IPS-NIHi7 (cell line): ENCODE measurements at regions not wholly inside any gene's neighbourhood (a gene's known extent, or its start where the extent isn't known, plus 50 kb on each side); places are given as distances from the start of the nearest gene placed in this dataset.
"Not testable (repeated sequence)": the region's sequence is repeated elsewhere in the genome, so short reads cannot be mapped to it uniquely, and the experiment has no call there.

Experiments
- DNase-seq: peaks from one replicate; pipeline ENCODE4 v3.0.0; 2012; ENCODE audit warnings: mixed read lengths; ENCODE audit errors: extremely low spot score

DNA sequence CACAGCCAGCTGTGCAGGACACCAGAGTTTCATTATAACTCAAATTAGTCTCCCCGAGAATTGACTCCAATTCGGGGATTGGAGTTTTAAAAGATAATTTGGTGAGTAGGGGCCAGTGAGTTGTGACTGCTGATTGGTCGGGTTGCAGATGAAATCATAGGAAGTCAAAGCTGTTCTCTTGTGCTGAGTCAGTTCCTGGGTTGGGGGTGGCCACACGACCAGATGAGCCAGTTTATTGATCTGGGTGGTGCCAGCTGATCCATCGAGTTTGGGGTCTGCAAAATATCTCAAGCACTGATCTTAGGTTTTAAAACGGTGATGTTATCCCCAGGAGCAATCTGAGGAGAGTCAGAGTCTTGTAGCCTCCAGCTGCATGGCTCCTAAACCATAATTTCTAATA, 82.7 kb upstream of the SLC66A3 start:
- DNase-seq: no peak

DNA sequence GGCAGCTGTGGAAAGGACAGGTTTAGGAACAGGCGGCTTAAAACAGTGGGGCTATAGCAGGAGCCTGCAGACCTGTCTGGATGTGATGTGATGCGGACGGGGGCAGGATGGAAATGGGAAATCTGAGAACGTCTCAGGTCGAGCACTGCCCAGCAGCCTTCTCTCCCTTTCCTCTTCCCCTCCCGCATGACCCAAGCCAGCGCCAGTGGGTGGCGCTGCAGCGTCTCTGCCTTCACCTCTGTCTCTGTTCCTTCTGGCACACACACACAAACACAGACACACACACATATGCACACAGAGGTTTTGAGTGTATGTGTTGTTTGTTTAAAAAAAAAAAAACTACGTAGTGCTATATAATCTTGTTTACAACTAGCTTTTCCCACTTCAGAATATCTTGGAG, 82.0 kb upstream of the SLC66A3 start:
- DNase-seq: peak; percentile 82

DNA sequence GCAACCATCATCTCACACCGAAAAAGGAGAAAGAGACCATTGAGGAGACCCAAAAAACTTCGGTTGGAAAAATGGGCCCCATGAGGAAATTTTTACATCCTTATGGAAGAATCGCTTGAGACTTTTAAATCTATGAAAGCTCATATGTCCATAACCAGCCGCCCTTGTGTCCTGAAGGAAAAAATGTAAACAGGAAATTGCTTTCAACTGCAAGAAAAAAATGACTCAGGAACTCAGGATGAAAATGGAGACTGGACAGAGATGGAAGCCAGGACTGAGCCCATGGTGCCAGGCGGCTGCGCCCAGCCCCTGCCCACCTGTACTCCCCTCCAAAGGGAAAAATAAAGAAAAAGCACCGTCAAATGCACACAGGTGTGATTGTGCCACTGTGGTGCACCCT, 81.5 kb upstream of the SLC66A3 start:
- no peak for DNase-seq

DNA sequence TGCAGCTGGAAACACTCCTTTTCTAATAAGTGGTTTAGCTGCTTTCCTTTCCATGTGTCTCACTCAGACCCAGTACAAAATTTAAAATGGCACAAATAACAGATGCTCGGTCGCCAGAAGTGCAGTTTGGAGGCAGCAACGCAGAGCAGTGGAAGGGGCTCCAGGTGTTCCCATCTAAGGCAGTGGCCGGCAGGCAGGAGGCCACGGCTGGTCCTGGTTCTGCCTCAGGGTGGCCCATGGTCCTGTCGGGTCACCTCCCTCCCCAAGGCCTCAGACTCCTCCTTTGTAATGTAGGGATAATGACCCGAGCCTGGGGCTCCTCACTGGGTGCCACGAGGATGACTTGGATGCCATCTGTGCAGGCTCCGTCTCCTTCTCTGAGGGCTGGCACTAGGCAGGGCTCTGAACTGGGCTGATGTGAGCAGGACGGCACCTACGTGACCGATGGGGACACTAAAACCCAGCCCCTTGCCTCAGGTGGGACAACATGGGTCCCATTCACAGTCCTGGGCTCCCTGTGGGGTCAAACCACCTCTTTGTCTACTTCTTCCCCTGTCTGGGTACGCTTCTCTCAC, 80.9 kb upstream of the SLC66A3 start:
- DNase-seq: no peak

DNA sequence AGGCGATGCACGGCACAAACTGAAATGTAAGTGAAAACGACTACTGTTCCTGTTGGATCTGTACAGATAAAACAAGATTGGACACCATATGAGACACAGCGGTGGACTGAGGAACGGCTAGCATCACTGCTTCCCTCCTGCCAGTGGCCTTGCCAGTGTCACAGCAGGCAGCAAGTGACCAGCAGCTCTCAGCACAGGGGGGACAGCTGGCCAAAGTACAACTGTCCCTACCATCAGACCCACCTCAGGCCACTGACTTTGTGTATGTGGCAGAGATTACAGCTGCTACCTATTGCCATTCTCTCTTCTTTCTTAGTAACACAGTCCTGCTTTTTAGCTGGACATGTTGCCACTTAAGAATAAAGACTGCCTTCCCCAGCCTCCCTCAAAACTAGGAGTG, 80.0 kb upstream of the SLC66A3 start:
- no peak for DNase-seq

DNA sequence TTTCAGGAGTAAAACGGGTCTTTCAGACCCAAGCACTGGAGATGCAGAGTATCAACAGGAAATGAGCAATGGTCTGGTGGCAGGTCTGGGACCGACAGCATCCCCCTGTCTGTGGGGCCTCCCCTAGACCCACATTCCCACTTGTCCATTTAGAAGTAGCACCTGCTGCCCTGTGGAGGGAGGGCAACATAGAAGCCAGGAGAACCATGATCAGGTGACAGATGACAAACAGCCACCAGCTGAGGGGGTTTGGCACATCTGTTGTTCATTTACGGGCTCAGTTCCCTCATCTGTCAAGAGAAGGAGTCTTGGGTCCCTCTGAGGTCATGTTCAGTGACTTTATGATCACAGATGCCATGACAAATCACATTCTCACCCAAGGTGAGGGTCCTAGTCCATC, 77.9 kb upstream of the SLC66A3 start:
- DNase-seq: no peak

DNA sequence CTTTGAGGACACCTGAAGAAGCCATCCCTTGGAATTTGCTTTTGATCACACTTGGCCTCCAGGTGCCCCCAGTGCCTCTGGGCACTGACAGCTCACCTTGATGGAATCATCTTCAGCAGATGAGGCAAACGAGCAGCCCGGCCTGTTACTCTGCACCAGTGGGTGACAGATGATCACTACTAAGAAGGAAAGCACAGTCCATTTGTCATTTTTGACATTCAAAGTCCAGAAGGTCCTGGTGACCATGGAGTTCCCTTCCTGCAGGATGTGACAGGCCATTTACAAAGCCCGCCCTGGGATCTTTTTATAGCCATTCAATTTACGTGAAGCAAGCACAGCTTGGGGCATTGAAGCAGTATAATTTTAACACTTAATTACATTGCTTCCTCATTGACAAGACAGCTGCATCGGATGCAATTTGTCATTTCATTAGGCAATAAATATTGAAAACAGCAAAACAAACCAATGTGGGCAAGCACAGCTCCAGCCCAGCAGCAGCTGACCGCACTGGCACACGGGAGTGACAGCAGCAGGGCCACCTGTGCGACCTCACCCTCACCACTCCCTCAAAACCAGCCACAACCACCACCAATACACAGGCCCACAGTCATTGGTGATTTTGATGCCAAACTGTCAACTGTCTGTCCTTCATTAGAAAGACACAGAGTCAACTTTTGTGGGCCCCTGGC, 76.0 kb upstream of the SLC66A3 start:
- DNase-seq: no peak

DNA sequence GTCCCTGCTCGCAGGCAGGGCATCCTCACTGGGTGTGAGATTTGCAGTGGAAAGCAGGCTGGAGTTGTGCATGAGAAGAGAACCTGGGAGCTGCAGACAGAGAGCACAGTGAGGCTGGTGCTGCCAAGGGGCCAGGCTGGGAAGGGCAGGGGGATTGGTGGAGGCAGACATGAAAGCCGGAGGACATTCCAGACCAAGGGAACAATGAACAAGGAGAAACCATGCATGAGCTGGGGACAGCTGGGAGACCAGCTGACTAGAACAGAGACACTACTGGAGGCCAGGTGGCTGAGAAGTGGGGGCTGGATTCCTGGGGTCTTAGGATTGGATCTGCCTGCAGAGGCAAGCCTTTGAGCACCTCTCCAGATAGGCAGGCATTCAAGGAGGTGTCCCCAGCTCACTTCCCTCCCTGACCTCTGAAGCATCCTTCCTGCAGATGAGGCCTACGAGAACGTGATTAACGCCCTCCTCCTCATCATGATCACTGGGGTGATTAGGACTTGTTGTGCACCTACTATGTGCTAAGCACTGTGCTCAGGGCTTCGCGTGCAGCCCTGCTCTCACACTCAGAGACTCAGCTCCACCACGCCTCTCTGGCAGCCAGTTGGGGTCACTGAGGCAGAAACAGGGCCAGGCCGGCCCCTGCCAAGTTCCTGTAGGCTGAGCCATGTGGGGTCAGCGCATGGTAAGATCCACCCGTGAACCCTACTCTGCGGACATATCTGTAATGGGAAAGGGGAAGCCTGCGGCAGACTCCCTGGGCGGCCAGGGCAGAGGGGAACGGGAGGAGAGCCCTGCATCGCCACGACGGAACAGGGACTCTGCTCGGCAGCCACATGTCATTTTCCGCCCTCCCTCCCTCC, 74.8 kb upstream of the SLC66A3 start:
- no peak for DNase-seq

DNA sequence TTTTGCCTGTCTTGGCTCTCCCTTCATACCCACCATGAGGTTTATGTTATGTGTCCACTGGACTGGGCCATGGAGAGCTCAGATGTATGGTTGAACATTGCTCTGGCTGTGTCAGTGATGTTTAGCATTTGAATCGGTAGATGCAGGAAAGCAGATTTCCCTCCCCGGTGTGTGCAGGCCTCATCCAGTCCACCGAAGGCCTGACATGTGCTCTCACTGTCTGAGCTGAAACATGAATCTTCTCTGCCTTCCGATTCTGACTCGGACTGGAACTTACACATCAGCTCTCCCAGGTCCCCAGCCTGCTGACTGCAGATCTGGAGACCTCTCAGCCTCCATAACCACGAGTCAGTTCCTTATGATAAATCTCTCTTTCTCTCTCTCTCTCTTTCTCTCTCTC, 72.4 kb upstream of the SLC66A3 start:
- no peak for DNase-seq

DNA sequence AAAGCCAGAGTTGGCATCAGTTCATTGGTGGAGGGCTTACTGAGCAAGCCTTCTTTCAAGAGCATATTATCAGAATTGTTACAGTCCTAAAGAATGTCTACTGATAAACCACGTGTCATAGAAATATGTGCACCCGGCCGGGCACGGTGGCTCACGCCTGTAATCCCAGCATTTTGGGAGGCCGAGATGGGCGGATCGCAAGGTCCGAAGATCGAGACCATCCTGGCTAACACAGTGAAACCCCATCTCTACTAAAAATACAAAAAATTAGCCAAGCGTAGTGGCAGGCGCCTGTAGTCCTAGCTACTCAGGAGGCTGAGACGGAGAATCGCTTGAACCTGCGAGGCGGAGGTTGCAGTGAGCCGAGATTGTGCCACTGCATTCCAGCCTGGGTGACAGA, 66.4 kb upstream of the SLC66A3 start:
- not testable (repeated sequence) for DNase-seq

DNA sequence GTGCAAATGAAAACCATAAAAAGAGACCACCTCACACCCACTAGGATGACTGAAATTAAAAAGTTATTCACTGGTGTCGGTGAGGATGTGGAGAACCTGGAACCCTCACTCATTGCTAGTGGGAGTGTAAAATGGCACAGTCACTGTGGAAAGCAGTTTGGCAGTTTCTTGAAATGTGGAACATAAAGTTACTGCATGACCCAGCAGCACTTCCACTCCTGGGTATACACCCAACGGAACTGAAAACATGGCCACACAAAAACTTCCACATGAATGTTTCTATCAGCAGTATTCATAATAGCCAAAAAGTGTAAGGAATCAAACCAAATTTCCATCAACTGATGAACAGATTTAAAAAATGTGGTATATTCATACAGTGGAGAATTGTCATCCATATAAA, 65.1 kb upstream of the SLC66A3 start:
- no peak for DNase-seq

DNA sequence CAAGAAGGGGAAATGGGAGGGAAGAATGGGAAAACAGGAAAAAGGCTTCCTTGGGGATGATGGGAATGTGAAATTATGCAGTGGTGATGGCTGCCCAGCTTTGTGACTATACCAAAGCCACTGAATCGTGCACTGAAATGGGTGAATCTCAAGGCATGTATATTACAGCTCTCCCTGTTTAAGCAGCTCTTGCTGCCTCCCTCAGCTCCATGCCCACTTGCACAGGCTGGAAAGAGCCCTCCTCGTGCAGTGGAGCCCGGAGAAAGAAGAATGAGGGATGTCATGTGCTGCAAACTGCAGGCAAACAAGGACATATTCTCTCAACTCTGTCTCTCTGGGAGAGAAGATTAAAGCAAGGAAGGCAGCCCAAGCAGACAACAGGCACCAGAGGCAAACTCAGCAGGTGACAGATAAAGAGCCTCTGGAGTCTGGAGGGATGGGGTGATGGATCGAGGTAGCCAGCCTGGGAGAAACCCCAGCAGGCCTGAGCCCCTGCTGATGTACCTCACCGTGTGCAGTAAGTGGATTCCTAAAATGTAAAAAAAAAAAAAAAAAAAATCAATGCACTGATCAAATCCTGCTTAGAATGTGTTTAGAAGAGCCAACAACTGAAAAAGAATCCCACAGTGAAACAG, 62.4 kb upstream of the SLC66A3 start:
- no peak for DNase-seq

DNA sequence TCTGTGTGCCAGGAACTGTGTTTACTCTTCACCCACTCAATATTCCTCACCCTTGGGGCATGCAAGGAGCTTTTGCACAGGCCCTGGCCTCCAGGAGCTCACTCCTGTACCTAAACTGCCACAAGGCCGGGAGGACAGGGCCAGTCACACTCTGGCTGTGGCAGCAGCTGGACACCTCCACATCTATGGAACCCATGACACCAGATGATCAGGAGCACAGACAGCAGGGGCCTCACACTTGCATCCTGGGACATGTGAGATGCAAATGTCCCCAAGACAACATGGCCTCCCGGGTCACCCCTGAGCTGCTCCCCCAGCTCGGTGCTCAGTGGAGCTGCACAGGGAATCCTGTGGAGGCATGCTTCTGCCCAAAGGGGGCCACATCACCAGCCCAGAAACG, 61.8 kb upstream of the SLC66A3 start:
- no peak for DNase-seq

DNA sequence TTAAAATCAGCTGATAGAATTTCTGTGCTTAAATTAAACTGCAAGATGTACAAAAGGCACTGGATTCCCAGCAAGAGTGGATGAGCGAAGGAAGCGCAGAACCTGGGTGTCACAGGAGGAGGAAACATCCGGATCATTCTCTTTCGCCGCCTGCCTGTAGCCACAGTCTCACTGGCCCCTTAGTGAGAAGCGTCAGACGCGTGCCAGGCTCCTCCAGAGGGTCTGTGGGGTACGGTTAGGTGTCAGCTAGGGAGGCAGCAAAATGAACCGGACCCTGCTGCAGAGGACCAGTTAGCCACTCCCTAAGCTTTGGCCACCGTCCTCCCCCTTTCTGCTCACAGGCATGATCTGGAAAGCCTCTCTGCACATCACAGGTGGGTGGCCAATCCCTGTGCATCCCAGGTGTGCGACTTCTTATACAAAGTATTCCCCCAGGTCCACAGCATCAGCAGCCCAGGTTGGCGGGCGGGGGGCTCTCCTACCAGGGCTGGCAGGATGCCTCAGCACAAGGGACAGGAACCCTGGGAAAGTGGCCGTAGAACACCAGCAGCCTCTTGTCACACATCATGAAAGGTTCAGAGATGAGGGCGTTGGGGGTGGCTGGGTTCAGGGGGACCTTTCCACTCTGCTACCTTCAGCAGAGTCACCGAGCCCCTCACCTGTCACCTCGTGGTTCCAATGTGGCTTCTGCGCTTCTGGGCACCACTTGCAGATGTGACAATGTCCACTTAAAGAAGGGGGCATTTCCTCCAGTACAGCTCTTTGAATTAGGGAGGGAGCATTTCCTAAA, 61.1 kb upstream of the SLC66A3 start:
- no peak for DNase-seq

DNA sequence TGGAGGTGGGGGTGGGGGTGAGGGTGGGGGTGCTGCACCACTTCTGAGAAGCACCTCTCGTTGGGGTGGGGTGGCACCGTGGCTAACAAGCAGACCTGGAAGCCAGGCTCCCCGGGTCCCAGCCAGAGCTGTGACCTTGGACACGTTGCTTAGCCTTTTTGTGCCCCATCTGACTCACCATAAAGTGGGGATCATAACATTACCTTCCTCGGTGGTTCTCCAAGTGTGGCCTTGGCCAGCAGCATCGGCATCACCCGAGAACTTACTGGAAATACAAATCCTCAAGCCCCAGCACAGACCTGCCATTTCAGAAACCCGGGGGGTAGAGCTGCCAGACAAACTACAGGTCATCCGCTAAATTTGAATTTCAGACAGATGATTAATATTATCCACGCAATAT, 58.7 kb upstream of the SLC66A3 start:
- no peak for DNase-seq

DNA sequence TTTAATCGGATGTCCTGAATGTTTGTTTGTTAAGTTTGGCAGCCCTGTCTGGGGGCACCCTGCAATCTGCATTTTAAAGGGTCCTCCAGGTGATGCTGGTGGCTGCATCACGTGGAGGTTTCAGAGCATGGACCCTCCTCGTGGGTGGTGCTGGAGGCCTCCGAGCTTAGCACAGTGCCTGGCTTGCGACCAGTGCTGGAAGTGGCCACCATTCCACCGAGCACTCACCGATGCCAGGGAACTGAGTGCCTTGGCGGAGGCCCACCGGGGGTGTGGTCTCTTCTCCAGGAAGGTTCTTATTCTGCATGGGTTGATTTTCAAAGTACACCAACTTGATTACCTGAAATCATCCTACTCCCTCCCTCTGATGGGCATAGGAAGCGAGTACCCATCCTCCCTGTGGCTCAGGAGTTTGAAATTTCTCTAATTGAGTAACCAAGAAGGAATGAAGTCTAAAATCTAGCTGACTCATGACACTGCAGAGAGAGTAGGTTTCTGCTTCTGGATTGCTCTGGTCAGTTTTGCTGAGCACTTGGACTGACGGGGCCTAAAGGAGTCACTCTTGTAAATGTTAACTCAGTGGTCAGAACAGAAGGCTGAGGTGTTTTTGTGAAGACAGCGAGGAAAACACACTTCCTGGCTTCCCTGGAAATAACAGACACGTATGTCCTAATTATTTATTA, 58.1 kb upstream of the SLC66A3 start:
- DNase-seq: no peak

DNA sequence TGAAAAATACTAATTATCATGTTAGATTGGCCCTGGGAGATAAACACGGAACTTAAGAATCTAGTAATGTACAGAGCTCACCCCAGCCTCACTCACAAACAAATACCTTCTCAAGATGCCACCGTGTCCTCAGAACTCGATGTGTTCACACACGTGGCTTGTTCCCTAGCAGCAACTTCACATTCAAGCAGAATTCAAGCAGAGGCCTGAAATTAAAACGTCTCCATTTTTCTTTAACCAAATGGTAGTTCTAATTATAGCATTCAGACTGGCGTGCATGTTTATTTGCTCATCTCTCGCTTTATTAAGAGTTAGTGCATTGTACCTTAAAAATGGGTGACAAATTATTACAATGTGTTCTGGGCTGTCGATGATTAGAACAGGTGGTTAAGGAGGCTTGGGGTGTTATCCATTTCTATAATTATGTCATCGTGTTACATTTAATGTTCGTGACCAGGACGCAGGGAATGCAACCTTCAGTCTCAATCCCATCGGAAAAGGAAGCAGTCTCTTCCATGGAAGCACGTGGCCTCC, 57.3 kb upstream of the SLC66A3 start:
- no peak for DNase-seq

DNA sequence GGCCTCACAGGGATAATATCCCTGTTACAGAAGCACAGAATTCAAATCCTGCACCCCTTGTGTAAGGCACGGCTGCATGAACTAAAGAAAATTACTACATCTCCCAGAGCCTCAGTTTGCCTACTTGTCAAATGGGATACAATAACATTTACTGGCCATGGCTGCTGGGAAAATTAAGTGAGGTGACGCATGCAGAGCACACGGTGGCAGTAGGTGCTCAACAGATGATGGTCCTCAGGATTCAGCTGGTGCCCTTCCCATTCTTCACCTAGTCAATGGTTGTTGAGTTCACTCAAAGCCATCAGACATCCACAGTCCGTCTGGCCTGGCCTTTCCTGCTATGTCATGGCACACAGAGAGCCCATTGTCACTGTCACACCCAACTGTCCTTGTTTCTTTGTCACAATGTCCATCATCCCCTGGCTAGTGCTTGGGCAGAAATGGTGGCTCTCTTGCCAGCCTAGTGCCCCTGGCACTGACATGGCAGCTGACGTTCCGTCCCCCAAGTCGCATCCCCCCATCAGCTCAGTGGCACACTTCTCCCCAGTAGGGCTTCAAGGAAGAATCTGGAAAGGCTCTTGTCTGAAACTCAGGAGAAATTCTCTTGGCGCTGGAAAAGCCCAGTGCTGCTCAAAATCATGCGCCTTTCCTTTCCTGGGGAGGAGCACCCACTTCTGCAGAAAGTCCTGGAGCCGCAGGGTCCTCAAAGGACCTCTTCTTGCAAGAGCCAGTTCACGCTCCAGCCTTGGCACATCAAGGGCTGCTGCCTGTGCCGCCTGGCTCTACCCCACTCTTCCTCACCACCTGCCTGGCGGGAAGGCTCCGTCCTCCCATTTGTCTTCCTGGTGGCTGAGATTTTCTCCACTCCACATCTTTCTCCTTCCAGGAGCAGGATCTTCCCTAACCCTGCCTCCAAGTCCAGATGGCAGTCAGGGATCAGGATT, 55.9 kb upstream of the SLC66A3 start:
- no peak for DNase-seq

DNA sequence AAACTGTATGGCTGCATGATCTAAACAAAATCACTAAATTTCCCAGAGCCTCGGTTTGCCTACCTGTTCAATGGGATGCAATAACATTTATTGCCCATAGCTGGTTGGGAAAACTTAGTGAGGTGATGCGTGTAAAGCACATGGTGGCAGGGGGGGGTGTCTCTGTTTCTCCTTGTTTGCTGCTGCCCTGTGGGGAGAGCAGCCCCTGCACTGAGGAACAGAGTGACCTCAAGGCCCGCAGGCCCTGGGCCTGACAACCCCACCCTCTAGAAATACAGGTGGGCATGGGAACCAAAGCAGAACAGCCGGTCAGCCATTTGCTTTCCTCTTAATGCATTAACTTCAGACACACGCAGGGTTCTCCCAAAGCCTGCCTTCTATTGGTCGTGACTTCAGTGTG, 55.1 kb upstream of the SLC66A3 start:
- DNase-seq: no peak

DNA sequence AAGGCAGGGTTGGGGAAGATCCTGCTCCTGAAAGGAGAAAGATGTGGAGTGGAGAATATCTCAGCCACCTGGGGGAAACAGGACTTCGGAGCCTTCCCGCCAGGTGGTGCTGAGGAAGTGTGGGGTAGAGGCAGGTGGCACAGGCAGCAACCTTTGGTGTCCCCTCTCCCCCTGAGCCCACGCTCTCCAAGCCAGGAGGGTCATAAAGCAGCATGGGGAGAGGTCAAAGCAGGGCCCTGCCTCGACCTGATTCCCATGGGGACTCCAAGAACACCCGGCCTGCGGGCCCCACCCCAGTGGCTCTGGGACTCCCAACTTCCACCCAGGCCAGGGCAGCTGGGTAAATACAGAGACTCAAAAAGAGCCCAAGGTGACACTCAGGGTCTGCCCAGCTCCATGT, 54.3 kb upstream of the SLC66A3 start:
- no peak for DNase-seq
